Ascending aorta (tissue), 2 donors: ENCODE measurements at regions not wholly inside any gene's neighbourhood (a gene's known extent, or its start where the extent isn't known, plus 50 kb on each side); places are given as distances from the start of the nearest gene placed in this dataset.

Experiments
- DNase-seq, 2 donors: peaks; one replicate each; pipeline ENCODE4 v3.0.0-alpha.2; 2019; ENCODE audit warnings: low spot score in 2 of 2
- H3K27ac ChIP-seq, 2 donors: fragments of 200-600 bp; sonication (generic); one replicate each; pipeline ENCODE4 v1.5.1; 2016 to 2017; ENCODE audit warnings: mild to moderate bottlenecking in 1 of 2
- H3K27me3 ChIP-seq: fragments of 200-600 bp; sonication (generic); one replicate; pipeline ENCODE4 v1.5.1; 2017
- H3K36me3 ChIP-seq, 2 donors: fragments of 200-600 bp; sonication (generic); one replicate each; pipeline ENCODE4 v1.5.1; 2016
- H3K4me1 ChIP-seq, 2 donors: fragments of 200-600 bp; sonication (generic); one replicate each; pipeline ENCODE4 v1.5.1; 2016 to 2017; ENCODE audit warnings: mild to moderate bottlenecking in 1 of 2
- H3K4me3 ChIP-seq, 2 donors: fragments of 200-600 bp; sonication (generic); one replicate each; pipeline ENCODE4 v1.5.1; 2016 to 2017; ENCODE audit warnings: mild to moderate bottlenecking in 1 of 2
- H3K9me3 ChIP-seq, 2 donors: fragments of 200-600 bp; sonication (generic); one replicate each; pipeline ENCODE4 v1.5.1; 2016
- intact Hi-C: fragments of 100-400 bp; cut with DNase I; formaldehyde crosslinking; loops from one replicate; pipeline ENCODE4 v1.15.1; 2023
- TF ChIP-seq, protein P1 (sequence below), 3 experiments: fragments of 200-600 bp in 2 of 3; fragments of 450-650 bp in 1 of 3; sonication (generic) in 2 of 3; IDR thresholded peaks; one replicate each; pipeline ENCODE4 v1.5.1; 2016 to 2019; ENCODE audit warnings: antibody characterized with exemption in 3 of 3, mild to moderate bottlenecking in 1 of 3, moderate library complexity in 1 of 3

GRCh38 chr4:31545755-31546154, 825.6 kb downstream of the PCDH7 start:
- TF ChIP-seq, protein P1, sequence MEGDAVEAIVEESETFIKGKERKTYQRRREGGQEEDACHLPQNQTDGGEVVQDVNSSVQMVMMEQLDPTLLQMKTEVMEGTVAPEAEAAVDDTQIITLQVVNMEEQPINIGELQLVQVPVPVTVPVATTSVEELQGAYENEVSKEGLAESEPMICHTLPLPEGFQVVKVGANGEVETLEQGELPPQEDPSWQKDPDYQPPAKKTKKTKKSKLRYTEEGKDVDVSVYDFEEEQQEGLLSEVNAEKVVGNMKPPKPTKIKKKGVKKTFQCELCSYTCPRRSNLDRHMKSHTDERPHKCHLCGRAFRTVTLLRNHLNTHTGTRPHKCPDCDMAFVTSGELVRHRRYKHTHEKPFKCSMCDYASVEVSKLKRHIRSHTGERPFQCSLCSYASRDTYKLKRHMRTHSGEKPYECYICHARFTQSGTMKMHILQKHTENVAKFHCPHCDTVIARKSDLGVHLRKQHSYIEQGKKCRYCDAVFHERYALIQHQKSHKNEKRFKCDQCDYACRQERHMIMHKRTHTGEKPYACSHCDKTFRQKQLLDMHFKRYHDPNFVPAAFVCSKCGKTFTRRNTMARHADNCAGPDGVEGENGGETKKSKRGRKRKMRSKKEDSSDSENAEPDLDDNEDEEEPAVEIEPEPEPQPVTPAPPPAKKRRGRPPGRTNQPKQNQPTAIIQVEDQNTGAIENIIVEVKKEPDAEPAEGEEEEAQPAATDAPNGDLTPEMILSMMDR (IDR thresholded peaks at IDR 0.05), result no peak
- no peak overlapping the region for H3K27ac ChIP-seq
- no peaks in the 10 kb centered on the region for H3K9me3 ChIP-seq
- intact Hi-C loops, result no loop called here
- no peaks in the 10 kb centered on the region for H3K4me1 ChIP-seq
- no peak for DNase-seq
- H3K36me3 ChIP-seq, result no peaks in the 10 kb centered on the region
- no peak overlapping the region for H3K4me3 ChIP-seq
- no peaks in the 10 kb centered on the region for H3K27me3 ChIP-seq

DNA sequence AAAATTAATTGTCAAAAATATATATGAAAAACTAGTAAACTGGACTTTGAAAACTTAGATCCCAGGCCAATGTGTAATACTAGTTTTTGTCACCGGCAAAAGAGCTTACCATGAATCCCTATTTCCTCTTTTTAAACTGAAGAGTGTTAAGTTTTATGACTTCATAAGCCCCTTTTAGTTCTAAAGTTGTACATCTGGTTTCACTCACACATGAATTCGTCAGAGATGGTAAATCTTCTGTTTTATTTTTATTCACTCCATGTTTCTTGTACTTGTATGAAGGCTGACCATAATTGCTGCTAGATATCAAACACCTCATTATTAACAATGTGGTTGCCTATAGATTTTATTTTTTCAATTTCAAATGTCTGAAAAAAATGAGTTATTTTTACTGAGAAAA, 827.9 kb downstream of the PCDH7 start:
- H3K27me3 ChIP-seq, result no peaks in the 10 kb centered on the region
- DNase-seq, result no peak
- H3K9me3 ChIP-seq, result no peaks in the 10 kb centered on the region
- TF ChIP-seq, protein P1 (IDR thresholded peaks at IDR 0.05), result no peak
- H3K4me1 ChIP-seq, result no peaks in the 10 kb centered on the region
- no peak overlapping the region for H3K4me3 ChIP-seq
- H3K27ac ChIP-seq, result no peak overlapping the region
- H3K36me3 ChIP-seq, result no peaks in the 10 kb centered on the region
- intact Hi-C loops, result no loop called here

DNA sequence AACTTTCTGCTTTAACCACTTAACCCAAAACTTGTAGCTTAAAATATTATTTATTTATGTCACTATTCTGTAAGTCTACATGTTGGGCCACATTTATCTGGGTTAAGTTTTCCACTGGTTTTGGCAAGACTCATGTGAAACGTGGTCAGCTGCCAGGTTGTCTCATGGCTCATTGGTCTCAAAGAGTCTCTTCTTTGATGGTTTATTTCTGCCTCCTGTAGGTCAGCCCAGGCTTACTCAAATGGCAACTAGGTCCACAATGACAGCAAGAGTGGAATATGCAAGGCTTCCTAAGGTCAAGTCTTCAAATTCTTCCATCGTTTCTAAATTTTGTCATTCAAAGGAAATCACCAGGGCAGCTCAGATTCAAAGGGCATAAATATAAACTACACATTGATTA, 828.7 kb downstream of the PCDH7 start:
- Histone ChIP-seq H3K27ac (no peak overlapping the region), H3K36me3 (no peaks in the 10 kb centered on the region), H3K27me3 (no peaks in the 10 kb centered on the region), H3K4me3 (no peak overlapping the region), H3K4me1 (no peaks in the 10 kb centered on the region), H3K9me3 (no peaks in the 10 kb centered on the region)
- DNase-seq, result no peak
- TF ChIP-seq, protein P1 (IDR thresholded peaks at IDR 0.05), result no peak
- intact Hi-C loops, result no loop called here

DNA sequence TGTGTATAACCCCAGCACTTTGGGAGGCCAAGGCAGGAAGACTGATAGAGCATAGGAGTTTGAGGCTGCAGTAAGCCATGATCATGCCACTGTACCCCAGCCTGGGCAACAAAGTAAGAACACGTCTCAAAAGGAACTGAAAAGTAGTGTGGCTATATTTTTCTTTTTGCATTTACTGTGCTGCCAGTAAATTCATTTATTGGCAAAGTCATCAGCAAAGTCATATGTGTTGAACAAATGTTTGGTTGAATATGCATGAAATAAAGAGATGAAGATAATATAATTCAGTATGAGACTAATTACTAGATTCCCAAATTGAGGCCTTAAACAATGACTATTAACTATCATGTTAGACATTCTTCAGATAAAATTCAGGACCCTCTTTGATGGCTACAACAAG, 829.1 kb downstream of the PCDH7 start:
- no peaks in the 10 kb centered on the region for H3K27me3 ChIP-seq
- TF ChIP-seq, protein P1 (IDR thresholded peaks at IDR 0.05), result no peak
- intact Hi-C loops, result no loop called here
- DNase-seq, result no peak
- no peak overlapping the region for H3K4me3 ChIP-seq
- H3K36me3 ChIP-seq, result no peaks in the 10 kb centered on the region
- H3K9me3 ChIP-seq, result no peaks in the 10 kb centered on the region
- no peaks in the 10 kb centered on the region for H3K4me1 ChIP-seq
- no peak overlapping the region for H3K27ac ChIP-seq

DNA sequence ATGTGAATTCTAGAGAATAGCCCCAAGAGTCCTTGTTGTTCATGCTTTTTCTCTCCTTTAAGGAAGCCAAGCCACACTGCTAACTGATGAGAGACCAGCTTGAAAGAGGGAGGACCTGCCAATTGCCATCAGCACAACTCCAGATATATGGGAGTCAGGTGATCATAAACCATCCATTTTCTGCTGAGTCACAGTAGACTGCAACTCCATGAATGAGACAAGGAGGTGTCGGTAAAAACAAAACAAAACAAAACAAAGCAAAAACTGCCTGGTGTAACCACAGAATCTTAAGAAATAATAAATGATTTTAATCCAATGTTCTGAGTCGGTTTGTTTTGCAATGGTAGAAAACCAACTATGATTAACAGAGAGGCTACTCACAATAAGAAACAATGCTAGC, 837.3 kb downstream of the PCDH7 start:
- Histone ChIP-seq H3K36me3 (no peaks in the 10 kb centered on the region), H3K27ac (no peak overlapping the region), H3K9me3 (no peaks in the 10 kb centered on the region), H3K27me3 (no peaks in the 10 kb centered on the region), H3K4me3 (no peak overlapping the region), H3K4me1 (no peaks in the 10 kb centered on the region)
- intact Hi-C loops, result no loop called here
- TF ChIP-seq, protein P1 (IDR thresholded peaks at IDR 0.05), result no peak
- DNase-seq, result no peak

- H3K27ac ChIP-seq, result no peak overlapping the region
- no peaks in the 10 kb centered on the region for H3K4me1 ChIP-seq
- TF ChIP-seq, protein P1 (IDR thresholded peaks at IDR 0.05), result no peak
- H3K27me3 ChIP-seq, result no peaks in the 10 kb centered on the region
- no peaks in the 10 kb centered on the region for H3K36me3 ChIP-seq
- H3K9me3 ChIP-seq, result no peaks in the 10 kb centered on the region
- no peak overlapping the region for H3K4me3 ChIP-seq
- DNase-seq, result no peak
- intact Hi-C loops, result no loop called here
These were observed 853.4 kb downstream of the PCDH7 start for GRCh38 chr4:31573554-31573953.
